Endodermal cell (in vitro differentiated cells): ENCODE measurements at regions not wholly inside any gene's neighbourhood (a gene's known extent, or its start where the extent isn't known, plus 50 kb on each side); places are given as distances from the start of the nearest gene placed in this dataset.
A peak's percentile ranks its signal among the peaks of the same experiment; 100 is the strongest.

Experiments
- DNase-seq: peaks from one replicate; pipeline ENCODE4 v3.0.0-alpha.2; 2017
- H3K27ac ChIP-seq: 2 replicates; pipeline ENCODE4 v1.5.1; 2013; ENCODE audit warnings: mild to moderate bottlenecking, low read depth, low read length, moderate library complexity
- H3K27me3 ChIP-seq: 2 replicates; pipeline ENCODE4 v1.6.1; 2013; ENCODE audit warnings: mild to moderate bottlenecking, low read length, moderate library complexity; ENCODE audit not compliant: insufficient read depth, control insufficient read depth, poor library complexity, severe bottlenecking
- H3K36me3 ChIP-seq: 2 replicates; pipeline ENCODE4 v1.7.0; 2013; ENCODE audit warnings: mild to moderate bottlenecking, low read length, moderate library complexity; ENCODE audit not compliant: control insufficient read depth, insufficient read depth
- H3K4me1 ChIP-seq: one replicate; pipeline ENCODE4 v1.7.0; 2013; ENCODE audit warnings: low read length; ENCODE audit not compliant: control insufficient read depth, insufficient read depth
- H3K4me3 ChIP-seq: 2 replicates; pipeline ENCODE4 v1.5.1; 2013; ENCODE audit warnings: mild to moderate bottlenecking, low read length, moderate library complexity
- H3K9ac ChIP-seq: 2 replicates; pipeline ENCODE4 v1.6.1; 2013; ENCODE audit warnings: mild to moderate bottlenecking, low read length, moderate library complexity; ENCODE audit not compliant: poor library complexity, severe bottlenecking; ENCODE audit errors: extremely low read depth
- H3K9me3 ChIP-seq: 2 replicates; pipeline ENCODE4 v1.6.1; 2013; ENCODE audit warnings: mild to moderate bottlenecking, low read length, moderate library complexity; ENCODE audit not compliant: control insufficient read depth
- H3K27ac Mint-ChIP-seq: 2 replicates; pipeline ENCODE4 v1.8.0; 2020; ENCODE audit warnings: mixed read lengths
- H3K27me3 Mint-ChIP-seq: 2 replicates; pipeline ENCODE4 v1.8.0; 2021; ENCODE audit warnings: mild to moderate bottlenecking, mixed read lengths; ENCODE audit not compliant: insufficient read depth
- H3K36me3 Mint-ChIP-seq: 2 replicates; pipeline ENCODE4 v1.8.0; 2020; ENCODE audit warnings: low read depth, mixed read lengths
- H3K4me1 Mint-ChIP-seq: 2 replicates; pipeline ENCODE4 v1.8.0; 2020; ENCODE audit warnings: mixed read lengths
- H3K4me3 Mint-ChIP-seq: 2 replicates; pipeline ENCODE4 v1.8.0; 2020; ENCODE audit warnings: mild to moderate bottlenecking, moderate library complexity, mixed read lengths
- H3K9me3 Mint-ChIP-seq: 2 replicates; pipeline ENCODE4 v1.8.0; 2020; ENCODE audit warnings: mild to moderate bottlenecking, mixed read lengths
- CTCF ChIP-seq: fragments of 200-600 bp; sonication (generic); conservative IDR thresholded peaks from 2 replicates; pipeline ENCODE4 v1.5.0; 2021; ENCODE audit warnings: antibody characterized with exemption, mild to moderate bottlenecking
- WGBS, 2 experiments: methylation state at CpG; one replicate each; pipeline versions ENCODE4 v1.1.5 to v1.1.7; 2013; ENCODE audit warnings: missing lambda C conversion rate in 2 of 2, mixed read lengths in 1 of 2; ENCODE audit not compliant: insufficient coverage in 1 of 2, insufficient read length in 1 of 2; 5-methylcytosine and 5-hydroxymethylcytosine counted together

- H3K36me3 Mint-ChIP-seq, result no peaks in the 10 kb centered on the region
- TF ChIP-seq CTCF, result no peak
- Histone ChIP-seq H3K4me1 (peaks cover 13% of the 10 kb centered on the region), H3K4me3 (no peak overlapping the region), H3K27ac (no peak overlapping the region), H3K36me3 (no peaks in the 10 kb centered on the region), H3K9me3 (no peaks in the 10 kb centered on the region), H3K27me3 (no peaks in the 10 kb centered on the region), H3K9ac (peak overlapping the region; percentile 48)
- H3K4me1 Mint-ChIP-seq, result peaks cover 31% of the 10 kb centered on the region
- peaks cover 4% of the 10 kb centered on the region for H3K9me3 Mint-ChIP-seq
- DNase-seq, result peak; percentile 58
- H3K27me3 Mint-ChIP-seq, result no peaks in the 10 kb centered on the region
- H3K4me3 Mint-ChIP-seq, result no peak overlapping the region
- H3K27ac Mint-ChIP-seq, result peak overlapping the region; percentile 91
- WGBS, 2 experiments, result 59 to 74% methylated on average over 2 to 4 of the region's 4 CpGs
These were observed 140.3 kb upstream of the ERRFI1 start for GRCh38 chr1:8166406-8166805.

- 82 to 93% methylated on average over 9 to 14 of the region's 14 CpGs for WGBS, 2 experiments
- peaks cover 13% of the 10 kb centered on the region for H3K4me1 ChIP-seq
- Mint-ChIP-seq H3K36me3 (no peaks in the 10 kb centered on the region), H3K27me3 (no peaks in the 10 kb centered on the region), H3K4me1 (peaks cover 32% of the 10 kb centered on the region), H3K9me3 (peaks cover 4% of the 10 kb centered on the region), H3K4me3 (no peak overlapping the region), H3K27ac (peak overlapping the region; percentile 91)
- no peaks in the 10 kb centered on the region for H3K36me3 ChIP-seq
- DNase-seq, result peak; percentile 86
- H3K27ac ChIP-seq, result no peak overlapping the region
- H3K9ac ChIP-seq, result no peak overlapping the region
- H3K4me3 ChIP-seq, result no peak overlapping the region
- no peaks in the 10 kb centered on the region for H3K9me3 ChIP-seq
- TF ChIP-seq CTCF, result peak; percentile 74
- no peaks in the 10 kb centered on the region for H3K27me3 ChIP-seq
These were observed 139.7 kb upstream of the ERRFI1 start for GRCh38 chr1:8165595-8166360.

- peaks cover 24% of the 10 kb centered on the region for H3K4me1 Mint-ChIP-seq
These were observed 138.6 kb upstream of the ERRFI1 start for GRCh38 chr1:8164670-8165069.

More at GRCh38 chr1:8164670-8165069, 138.6 kb upstream of the ERRFI1 start:
- Histone ChIP-seq H3K4me3 (no peak overlapping the region), H3K9me3 (peaks cover under 1% of the 10 kb centered on the region), H3K27me3 (no peaks in the 10 kb centered on the region), H3K4me1 (peaks cover 10% of the 10 kb centered on the region), H3K9ac (no peak overlapping the region), H3K27ac (no peak overlapping the region), H3K36me3 (no peaks in the 10 kb centered on the region)
- peaks cover 4% of the 10 kb centered on the region for H3K9me3 Mint-ChIP-seq
- no peak overlapping the region for H3K27ac Mint-ChIP-seq
- H3K27me3 Mint-ChIP-seq, result no peaks in the 10 kb centered on the region
- WGBS, 2 experiments, result 92 to 93% methylated on average over 9 to 10 of the region's 10 CpGs
- TF ChIP-seq CTCF, result no peak
- H3K36me3 Mint-ChIP-seq, result no peaks in the 10 kb centered on the region
- no peak overlapping the region for H3K4me3 Mint-ChIP-seq
- no peak for DNase-seq
